Rectal smooth muscle tissue (tissue), 1 donor: ENCODE measurements at regions not wholly inside any gene's neighbourhood (a gene's known extent, or its start where the extent isn't known, plus 50 kb on each side); places are given as distances from the start of the nearest gene placed in this dataset.

Source experiments
- H3K27ac ChIP-seq: one replicate; pipeline ENCODE4 v1.7.0; 2013; ENCODE audit warnings: low read depth, low read length, inconsistent platforms
- H3K27me3 ChIP-seq: one replicate; pipeline ENCODE4 v1.7.0; 2013; ENCODE audit warnings: low read length; ENCODE audit not compliant: control insufficient read depth, insufficient read depth
- H3K36me3 ChIP-seq: one replicate; pipeline ENCODE4 v1.7.0; 2013; ENCODE audit warnings: low read length; ENCODE audit not compliant: control insufficient read depth, insufficient read depth
- H3K4me1 ChIP-seq: one replicate; pipeline ENCODE4 v1.7.0; 2013; ENCODE audit warnings: low read length; ENCODE audit not compliant: control insufficient read depth, insufficient read depth
- H3K4me3 ChIP-seq: one replicate; pipeline ENCODE4 v1.7.0; 2013; ENCODE audit warnings: low read length
- H3K9ac ChIP-seq: one replicate; pipeline ENCODE4 v1.7.0; 2013; ENCODE audit warnings: low read length

DNA sequence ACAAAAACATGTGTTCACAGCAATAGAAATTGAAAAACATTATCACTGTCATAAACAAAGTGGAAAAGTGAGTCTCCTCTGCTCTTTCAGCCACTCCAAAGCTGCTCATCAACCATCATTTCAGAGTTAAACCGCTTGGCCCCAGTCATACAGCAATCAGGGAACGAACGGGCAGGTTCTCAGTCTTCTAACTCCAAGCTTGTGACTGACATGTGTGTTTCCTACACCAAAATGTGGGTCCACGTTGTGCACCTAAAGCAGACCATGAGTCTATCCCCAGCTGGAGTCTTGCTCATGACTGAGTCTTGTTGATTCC is 582.6 kb upstream of the ID2 start:
- Histone ChIP-seq H3K27me3 (no peaks in the 10 kb centered on the region), H3K4me1 (no peaks in the 10 kb centered on the region), H3K4me3 (no peak overlapping the region), H3K27ac (no peak overlapping the region), H3K36me3 (no peaks in the 10 kb centered on the region), H3K9ac (no peak overlapping the region)

DNA sequence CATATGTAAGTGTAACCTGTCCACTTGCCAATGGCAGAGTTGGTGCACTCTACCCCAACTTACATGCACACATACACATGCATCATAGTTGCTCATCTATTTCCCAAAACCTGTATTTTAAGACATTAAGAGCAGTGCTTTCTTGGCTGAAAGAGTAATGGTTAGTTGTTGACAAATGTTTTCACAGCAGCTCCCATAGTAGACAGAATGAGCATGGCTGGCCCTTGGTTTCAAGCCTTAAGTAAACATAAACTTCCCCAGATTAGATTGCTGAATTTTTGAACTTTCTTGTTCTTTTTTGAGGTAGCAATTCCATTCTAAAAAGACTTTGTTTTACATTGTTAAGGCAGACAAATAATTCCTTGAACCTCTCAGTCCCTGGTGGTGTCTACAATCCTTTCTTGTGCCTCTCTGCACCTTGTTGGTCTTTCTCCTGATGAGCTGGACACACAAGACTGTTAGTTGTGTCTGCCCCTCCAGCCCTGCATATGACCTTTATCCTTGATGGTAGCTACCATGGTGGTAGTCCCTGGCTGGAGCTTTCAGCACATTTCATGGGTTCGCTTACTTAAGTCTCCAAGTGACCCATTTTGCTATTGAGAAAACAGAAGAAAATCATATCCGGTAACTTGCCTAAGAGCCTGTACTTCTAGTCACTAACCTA is 580.1 kb upstream of the ID2 start:
- Histone ChIP-seq H3K4me1 (no peaks in the 10 kb centered on the region), H3K27me3 (no peaks in the 10 kb centered on the region), H3K36me3 (no peaks in the 10 kb centered on the region), H3K9ac (no peak overlapping the region), H3K27ac (no peak overlapping the region), H3K4me3 (no peak overlapping the region)

DNA sequence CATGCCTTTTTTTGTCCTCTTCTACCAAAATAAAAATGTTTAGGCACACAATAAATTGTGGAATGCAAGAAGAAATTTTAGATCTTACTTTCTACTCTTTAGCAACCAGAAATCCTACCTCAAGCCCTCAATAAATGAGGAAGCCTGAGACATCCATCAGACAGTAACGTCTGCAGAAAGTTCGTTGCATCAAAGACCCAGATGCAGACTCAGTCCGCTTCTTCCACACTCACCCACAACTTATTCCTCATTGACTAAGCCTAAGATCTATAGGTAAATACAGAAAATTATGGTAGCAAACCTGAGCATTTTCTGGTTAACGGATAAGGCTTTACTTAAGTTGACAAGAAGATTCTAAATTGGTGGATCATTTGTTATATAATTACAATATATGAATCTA is 579.4 kb upstream of the ID2 start:
- Histone ChIP-seq H3K36me3 (no peaks in the 10 kb centered on the region), H3K9ac (no peak overlapping the region), H3K4me1 (no peaks in the 10 kb centered on the region), H3K27ac (no peak overlapping the region), H3K4me3 (no peak overlapping the region), H3K27me3 (no peaks in the 10 kb centered on the region)

DNA sequence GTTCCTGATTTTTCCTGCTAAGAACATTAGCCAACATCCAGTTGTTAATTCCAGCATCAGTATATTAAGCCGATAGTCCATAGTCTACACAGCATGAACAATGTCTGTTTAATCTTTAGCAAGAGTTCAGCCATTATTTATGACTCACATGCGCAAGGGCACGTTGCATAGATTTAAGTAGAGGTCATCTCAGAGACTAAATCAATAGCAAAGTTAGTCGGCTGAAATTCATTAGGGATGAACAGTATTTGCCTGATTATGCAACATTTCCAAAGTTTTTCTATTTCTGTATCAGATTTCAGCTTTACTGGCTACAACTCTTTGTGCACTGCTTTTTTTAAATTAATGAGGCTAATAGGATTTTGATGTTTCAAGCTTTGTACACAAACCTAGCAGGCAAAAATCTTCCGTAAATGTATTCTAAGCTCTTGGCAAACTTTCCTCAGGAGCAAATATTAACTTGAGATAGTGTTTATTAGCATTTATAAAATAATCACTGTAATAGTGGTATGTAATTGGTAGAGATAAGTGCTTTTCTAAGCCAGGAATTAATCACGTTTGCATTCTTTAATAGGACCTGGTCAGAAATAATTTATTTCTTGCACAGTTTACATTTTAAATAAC is 578.7 kb upstream of the ID2 start:
- Histone ChIP-seq H3K36me3 (no peaks in the 10 kb centered on the region), H3K4me1 (no peaks in the 10 kb centered on the region), H3K4me3 (no peak overlapping the region), H3K27ac (no peak overlapping the region), H3K9ac (no peak overlapping the region), H3K27me3 (no peaks in the 10 kb centered on the region)

DNA sequence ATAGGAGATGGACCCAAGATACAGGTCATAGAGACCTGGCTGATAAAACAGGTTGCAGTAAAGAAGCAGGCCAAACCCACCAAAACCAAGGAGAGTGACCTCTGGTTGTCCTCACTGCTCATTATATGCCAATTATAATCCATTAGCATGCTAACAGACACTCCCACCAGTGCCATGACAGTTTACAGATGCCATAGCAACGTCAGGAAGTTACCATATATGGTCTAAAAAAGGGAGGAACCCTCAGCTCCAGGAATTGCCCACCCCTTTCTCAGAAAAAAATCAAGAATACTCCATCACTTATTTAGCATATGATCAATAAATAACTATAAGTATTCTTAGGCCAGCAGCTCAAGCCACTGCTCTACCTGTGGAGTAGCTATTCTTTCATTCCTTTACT is 574.7 kb upstream of the ID2 start:
- Histone ChIP-seq H3K9ac (no peak overlapping the region), H3K27ac (no peak overlapping the region), H3K27me3 (no peaks in the 10 kb centered on the region), H3K4me3 (no peak overlapping the region), H3K36me3 (no peaks in the 10 kb centered on the region), H3K4me1 (no peaks in the 10 kb centered on the region)

DNA sequence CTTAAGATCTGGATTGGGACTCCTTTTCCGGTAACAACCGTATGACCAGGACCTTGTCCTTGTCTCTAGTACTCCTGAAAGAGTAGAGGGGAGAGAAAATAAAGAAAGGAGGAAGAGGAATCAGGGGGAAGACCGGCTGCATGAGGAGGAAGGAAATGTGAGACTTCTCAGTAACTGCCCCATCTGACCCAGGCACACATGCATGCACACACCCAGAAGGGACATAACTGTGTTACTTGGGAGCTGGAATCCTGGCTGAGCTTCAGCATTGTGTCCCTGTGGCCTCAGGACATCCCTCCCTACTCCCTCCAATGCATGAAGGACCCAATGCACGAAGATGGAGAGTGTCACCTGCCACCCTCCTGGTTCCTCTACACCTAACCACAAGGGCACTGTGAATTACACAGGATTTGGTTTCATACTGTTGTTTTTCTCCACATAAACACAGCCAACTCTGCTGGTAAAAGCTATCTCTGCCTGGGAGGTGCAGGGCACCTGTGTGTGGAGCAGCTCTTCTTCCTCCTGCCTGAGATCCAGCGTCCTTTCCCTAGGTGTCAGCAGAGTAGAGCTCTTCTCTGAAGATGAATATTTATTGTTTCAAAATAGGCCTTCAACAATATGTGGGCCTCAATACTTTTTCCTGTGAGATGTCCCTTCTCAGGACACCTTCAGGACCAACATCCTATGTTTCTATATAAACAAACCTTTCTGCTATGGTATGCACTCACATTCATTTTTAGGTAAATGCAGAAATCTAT is 574.1 kb upstream of the ID2 start:
- Histone ChIP-seq H3K4me3 (no peak overlapping the region), H3K9ac (no peak overlapping the region), H3K27ac (no peak overlapping the region), H3K4me1 (no peaks in the 10 kb centered on the region), H3K27me3 (no peaks in the 10 kb centered on the region), H3K36me3 (no peaks in the 10 kb centered on the region)

DNA sequence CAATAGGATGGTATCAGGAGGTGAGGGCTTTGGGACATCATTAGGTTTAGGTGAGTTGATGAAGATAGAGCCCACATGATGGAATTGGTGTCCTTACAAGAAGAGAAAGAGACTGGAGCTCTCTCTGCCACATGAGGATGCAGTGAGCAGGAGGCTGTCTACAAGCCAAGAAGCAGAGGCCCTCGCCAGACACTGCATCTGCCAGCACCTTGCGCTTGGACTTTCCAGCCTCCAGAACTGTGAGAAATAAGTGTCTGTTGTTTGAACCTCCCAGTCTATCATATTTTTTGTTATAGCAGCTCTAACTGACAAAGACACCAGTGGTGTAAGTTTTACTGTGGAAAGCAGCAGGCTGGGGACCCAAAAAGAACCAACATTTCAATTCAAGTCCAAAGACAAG is 571.1 kb upstream of the ID2 start:
- Histone ChIP-seq H3K27me3 (no peaks in the 10 kb centered on the region), H3K9ac (no peak overlapping the region), H3K4me1 (no peaks in the 10 kb centered on the region), H3K36me3 (no peaks in the 10 kb centered on the region), H3K4me3 (no peak overlapping the region), H3K27ac (no peak overlapping the region)

DNA sequence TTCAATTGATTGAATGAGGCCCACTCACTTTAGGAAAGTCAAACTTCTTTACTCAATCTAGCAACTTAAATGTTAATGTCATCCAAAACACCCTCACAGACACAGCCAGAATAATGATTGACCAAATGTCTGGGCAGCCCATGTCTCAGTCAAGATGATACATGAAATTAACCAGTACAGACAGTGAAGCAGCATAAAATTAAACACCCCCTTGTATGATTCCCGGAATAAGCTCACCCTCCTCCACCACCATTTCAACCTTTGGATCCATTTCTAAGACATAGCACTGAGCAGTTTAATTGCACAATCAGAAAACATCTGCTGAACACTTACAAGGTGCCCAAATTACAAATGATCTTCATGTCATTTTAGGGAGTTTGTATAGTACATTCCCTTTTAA is 570.7 kb upstream of the ID2 start:
- Histone ChIP-seq H3K27ac (no peak overlapping the region), H3K27me3 (no peaks in the 10 kb centered on the region), H3K4me1 (no peaks in the 10 kb centered on the region), H3K4me3 (no peak overlapping the region), H3K36me3 (no peaks in the 10 kb centered on the region), H3K9ac (no peak overlapping the region)

DNA sequence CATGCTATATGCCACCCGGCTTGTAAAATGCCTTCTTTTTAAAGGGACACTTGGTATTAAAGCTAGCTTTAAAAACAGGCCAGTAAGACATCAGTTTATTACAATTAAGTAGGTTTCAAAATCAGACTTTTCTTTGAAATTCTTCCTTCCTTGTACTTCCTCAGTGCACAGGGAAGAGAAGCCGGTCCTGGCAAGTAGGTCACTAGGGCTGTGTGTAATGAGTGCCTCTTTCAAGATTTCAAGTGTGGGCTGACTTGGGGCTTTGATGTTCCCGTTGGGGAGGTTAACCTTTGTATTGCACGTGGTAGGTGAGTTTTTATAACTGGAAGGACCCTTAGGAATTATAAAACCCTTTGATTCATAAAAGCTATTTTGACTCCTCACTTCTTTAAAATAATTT is 566.4 kb upstream of the ID2 start:
- peaks cover 11% of the 10 kb centered on the region for H3K4me1 ChIP-seq
- no peak overlapping the region for H3K27ac ChIP-seq
- no peaks in the 10 kb centered on the region for H3K36me3 ChIP-seq
- no peak overlapping the region for H3K9ac ChIP-seq
- no peak overlapping the region for H3K4me3 ChIP-seq
- H3K27me3 ChIP-seq, result no peaks in the 10 kb centered on the region

DNA sequence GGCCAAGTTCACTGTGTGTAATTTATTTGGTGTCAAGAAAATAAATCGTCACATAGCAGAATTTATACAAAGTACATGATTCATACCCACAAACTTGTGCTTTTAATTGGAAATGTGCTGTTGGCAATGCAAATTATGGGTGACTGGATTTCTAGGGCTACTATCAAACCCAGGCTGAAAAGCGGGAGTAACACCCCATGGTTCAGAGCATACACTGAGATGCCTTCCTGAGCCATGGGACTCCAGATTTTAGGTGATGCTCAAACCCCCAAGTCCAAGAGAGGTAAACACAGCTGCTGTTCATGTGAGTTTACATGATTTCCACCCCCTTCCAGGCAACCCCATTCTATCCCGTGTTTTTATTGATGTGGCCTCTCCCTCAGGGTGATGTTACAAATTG is 565.9 kb upstream of the ID2 start:
- Histone ChIP-seq H3K27me3 (no peaks in the 10 kb centered on the region), H3K27ac (no peak overlapping the region), H3K36me3 (no peaks in the 10 kb centered on the region), H3K9ac (no peak overlapping the region), H3K4me3 (no peak overlapping the region), H3K4me1 (peaks cover 13% of the 10 kb centered on the region)

DNA sequence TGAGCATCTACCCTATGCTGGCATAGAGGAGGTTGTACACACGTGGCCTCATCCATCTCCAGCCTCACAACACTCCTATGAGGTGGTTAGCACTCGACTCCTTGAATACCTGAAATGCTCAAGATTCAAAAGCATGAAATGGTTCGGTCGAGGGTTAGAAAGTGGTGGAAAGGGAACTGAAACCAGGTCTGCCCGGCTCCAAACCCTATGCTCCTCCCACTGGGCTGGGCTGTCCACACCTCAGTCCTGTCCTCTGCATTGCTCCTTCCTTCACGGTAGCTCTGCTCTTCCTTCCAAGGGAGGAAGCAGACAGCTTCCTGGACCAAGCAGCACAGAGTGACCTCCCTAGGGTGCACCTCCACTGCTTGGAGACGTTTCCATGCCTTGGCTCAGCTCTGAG is 565.2 kb upstream of the ID2 start:
- Histone ChIP-seq H3K36me3 (no peaks in the 10 kb centered on the region), H3K27ac (no peak overlapping the region), H3K9ac (no peak overlapping the region), H3K4me3 (no peak overlapping the region), H3K27me3 (no peaks in the 10 kb centered on the region), H3K4me1 (peaks cover 13% of the 10 kb centered on the region)

DNA sequence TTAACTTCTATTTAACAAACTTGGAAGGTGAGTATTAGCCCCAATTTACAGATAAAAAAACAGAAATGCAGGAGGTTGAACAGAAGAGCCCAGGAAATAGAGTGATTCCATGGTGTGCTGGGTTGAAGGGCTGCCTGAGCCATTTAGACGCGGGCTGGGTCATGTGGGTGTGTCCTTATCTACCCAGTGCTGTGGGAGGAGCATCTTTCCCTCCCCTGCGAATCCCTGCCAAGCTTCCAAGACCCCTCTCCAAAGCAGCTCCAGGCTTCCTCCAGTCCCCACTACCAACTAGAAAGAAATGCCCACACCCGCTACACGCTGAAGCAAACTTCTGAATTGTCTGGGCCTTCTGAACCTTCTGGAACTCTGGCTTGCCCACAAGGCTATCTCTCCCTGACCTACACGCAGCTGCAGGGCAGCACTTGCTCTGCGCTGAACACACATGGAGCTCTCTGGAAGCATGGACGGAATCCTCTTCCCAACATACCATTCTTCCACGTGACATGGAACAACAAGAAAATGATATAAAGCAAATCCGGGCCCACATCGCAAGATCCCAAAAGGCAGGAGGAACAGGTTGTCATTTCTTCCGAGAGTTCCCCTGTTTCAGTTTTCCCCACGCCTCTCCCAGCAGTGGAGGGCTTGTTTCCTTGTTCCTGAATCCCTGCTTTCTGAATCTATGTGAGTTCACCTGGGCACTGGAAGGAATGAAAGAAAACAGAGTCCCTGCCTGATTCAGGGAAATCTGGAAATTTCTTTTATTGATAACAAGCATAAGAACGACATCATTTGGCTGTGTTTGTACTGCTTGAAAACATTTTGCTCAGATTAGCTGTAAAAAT is 562.7 kb upstream of the ID2 start:
- no peaks in the 10 kb centered on the region for H3K27me3 ChIP-seq
- H3K36me3 ChIP-seq, result no peaks in the 10 kb centered on the region
- no peak overlapping the region for H3K27ac ChIP-seq
- peak overlapping the region; percentile 22 for H3K4me3 ChIP-seq
- no peak overlapping the region for H3K9ac ChIP-seq
- peaks cover 13% of the 10 kb centered on the region for H3K4me1 ChIP-seq
